ENCODE measurements at regions not wholly inside any gene's neighbourhood (a gene's known extent, or its start where the extent isn't known, plus 50 kb on each side); places are given as distances from the start of the nearest gene placed in this dataset.

DNA sequence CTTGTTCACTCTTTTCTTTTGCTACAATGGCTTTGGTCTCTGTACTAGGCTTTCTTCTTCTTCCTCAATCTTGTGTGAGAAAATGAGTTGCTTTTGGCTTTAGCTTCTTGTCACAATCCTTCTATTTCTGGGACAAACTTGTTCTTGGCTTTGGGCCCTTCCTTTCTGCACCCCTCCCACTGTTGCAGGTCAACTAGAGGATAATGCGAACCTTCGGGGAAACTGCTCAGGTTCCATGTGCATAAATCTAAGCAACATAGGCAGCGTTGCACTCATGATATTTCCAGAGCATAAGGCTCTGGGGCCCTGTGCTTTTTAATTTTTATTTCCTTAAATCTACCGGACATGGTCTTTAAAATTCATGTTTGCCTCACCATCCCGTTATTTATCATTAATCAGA is 89.8 kb upstream of the LRIG3 start:
- Histone ChIP-seq H3K4me3 (ENCODE audit: low read length) (no peak overlapping the region), H3K4me1 (ENCODE audit: insufficient read depth, low read length) (no peaks in the 10 kb centered on the region), H3K27me3 (ENCODE audit: control insufficient read depth in 1 of 2, insufficient read depth in 2 of 2, low read length in 2 of 2) (no peaks in the 10 kb centered on the region), H3K36me3 (ENCODE audit: insufficient read depth, low read length) (no peaks in the 10 kb centered on the region), H3K27ac (ENCODE audit: low read depth in 1 of 2, low read length in 2 of 2) (no peak overlapping the region), H3K9me3 (ENCODE audit: control insufficient read depth in 1 of 2, insufficient read depth in 1 of 2, low read length in 2 of 2) (no peaks in the 10 kb centered on the region)
- ATAC-seq (ENCODE audit: poor library complexity) (no peak), DNase-seq (no peak)
- intact Hi-C loops (cut with DNase I, micrococcal nuclease) = no loop called here
- Mint-ChIP-seq H3K27me3 (no peaks in the 10 kb centered on the region), H3K27ac (no peak overlapping the region), H3K9me3 (no peaks in the 10 kb centered on the region), H3K4me3 (no peak overlapping the region), H3K36me3 (ENCODE audit: low read depth) (no peaks in the 10 kb centered on the region), H3K4me1 (ENCODE audit: low read depth) (no peaks in the 10 kb centered on the region)
- ChIA-PET POLR2A (no interaction called here), CTCF (no interaction called here)
- TF ChIP-seq, protein P1, sequence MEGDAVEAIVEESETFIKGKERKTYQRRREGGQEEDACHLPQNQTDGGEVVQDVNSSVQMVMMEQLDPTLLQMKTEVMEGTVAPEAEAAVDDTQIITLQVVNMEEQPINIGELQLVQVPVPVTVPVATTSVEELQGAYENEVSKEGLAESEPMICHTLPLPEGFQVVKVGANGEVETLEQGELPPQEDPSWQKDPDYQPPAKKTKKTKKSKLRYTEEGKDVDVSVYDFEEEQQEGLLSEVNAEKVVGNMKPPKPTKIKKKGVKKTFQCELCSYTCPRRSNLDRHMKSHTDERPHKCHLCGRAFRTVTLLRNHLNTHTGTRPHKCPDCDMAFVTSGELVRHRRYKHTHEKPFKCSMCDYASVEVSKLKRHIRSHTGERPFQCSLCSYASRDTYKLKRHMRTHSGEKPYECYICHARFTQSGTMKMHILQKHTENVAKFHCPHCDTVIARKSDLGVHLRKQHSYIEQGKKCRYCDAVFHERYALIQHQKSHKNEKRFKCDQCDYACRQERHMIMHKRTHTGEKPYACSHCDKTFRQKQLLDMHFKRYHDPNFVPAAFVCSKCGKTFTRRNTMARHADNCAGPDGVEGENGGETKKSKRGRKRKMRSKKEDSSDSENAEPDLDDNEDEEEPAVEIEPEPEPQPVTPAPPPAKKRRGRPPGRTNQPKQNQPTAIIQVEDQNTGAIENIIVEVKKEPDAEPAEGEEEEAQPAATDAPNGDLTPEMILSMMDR (IDR thresholded peaks at IDR 0.05) = no peak

DNA sequence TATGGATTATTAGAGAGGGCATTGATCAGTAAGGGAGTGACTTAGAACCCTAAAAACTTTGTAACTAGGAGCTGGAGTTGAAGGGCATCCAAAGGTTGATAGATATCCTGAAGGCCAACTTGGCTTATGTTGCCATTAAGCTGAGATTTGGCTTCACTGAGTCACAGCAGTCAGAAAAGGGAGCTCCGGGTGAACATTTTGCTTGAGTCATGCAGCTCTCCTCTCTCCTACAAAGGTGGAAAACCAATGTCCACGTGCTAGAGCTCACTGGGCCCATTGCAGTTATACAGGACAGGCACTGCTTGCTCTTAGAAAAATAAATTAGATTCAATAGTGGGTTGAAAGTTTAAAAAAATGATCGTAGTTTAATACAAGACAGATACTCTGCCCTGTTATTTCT is 87.3 kb upstream of the LRIG3 start:
- intact Hi-C loops (cut with DNase I, micrococcal nuclease) = no loop called here
- Histone ChIP-seq H3K36me3 (ENCODE audit: insufficient read depth, low read length) (no peaks in the 10 kb centered on the region), H3K4me3 (ENCODE audit: low read length) (no peak overlapping the region), H3K27ac (ENCODE audit: low read depth in 1 of 2, low read length in 2 of 2) (no peak overlapping the region), H3K27me3 (ENCODE audit: control insufficient read depth in 1 of 2, insufficient read depth in 2 of 2, low read length in 2 of 2) (no peaks in the 10 kb centered on the region), H3K9me3 (ENCODE audit: control insufficient read depth in 1 of 2, insufficient read depth in 1 of 2, low read length in 2 of 2) (no peaks in the 10 kb centered on the region), H3K4me1 (ENCODE audit: insufficient read depth, low read length) (no peaks in the 10 kb centered on the region)
- no peaks in the 10 kb centered on the region for H3K9me3 Mint-ChIP-seq
- H3K4me1 Mint-ChIP-seq (ENCODE audit: low read depth) = no peaks in the 10 kb centered on the region
- ChIA-PET POLR2A (no interaction called here), CTCF (no interaction called here)
- DNase-seq = no peak
- TF ChIP-seq, protein P1 (IDR thresholded peaks at IDR 0.05) = no peak
- no peaks in the 10 kb centered on the region for H3K36me3 Mint-ChIP-seq (ENCODE audit: low read depth)
- H3K27ac Mint-ChIP-seq = no peak overlapping the region
- ATAC-seq (ENCODE audit: poor library complexity) = no peak
- H3K4me3 Mint-ChIP-seq = no peak overlapping the region
- no peaks in the 10 kb centered on the region for H3K27me3 Mint-ChIP-seq

DNA sequence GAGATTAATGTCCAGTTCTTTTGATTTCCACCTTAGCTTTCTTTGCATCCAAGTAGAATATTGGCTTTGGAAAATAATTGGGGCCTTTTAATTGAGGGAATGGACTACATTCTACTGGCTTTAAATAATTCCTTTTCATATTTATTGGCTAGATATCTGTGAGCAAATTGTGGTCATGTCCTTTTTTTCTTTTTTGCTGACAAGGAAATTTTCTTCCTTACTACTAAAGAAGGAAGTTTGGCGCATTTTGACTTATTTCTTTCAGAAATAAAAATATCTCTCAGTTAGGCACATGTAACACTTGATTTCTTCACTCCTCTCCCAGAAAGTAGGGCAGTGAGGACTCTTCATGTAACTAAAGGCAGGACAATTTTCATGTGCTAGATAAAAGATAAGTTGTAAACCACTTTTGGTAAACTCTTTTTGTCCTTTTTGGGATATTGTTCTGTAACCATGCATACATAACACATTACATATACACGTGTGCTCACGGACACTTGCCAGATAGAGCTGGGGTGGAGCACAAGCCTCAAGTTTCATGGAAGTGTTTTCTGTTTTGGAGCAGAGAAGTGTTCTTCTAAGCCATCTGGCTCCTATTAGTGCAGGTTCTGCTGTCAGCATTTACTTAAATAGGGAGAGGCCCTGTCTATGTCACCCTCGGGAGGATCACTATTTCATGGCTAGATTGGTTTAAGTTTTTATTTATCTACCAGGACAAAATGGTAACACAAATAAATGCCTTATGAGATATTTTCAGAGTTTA is 85.1 kb upstream of the LRIG3 start:
- Histone ChIP-seq H3K4me3 (ENCODE audit: low read length) (no peak overlapping the region), H3K36me3 (ENCODE audit: insufficient read depth, low read length) (no peaks in the 10 kb centered on the region), H3K4me1 (ENCODE audit: insufficient read depth, low read length) (no peaks in the 10 kb centered on the region), H3K9me3 (ENCODE audit: control insufficient read depth in 1 of 2, insufficient read depth in 1 of 2, low read length in 2 of 2) (no peaks in the 10 kb centered on the region), H3K27ac (ENCODE audit: low read depth in 1 of 2, low read length in 2 of 2) (no peak overlapping the region), H3K27me3 (ENCODE audit: control insufficient read depth in 1 of 2, insufficient read depth in 2 of 2, low read length in 2 of 2) (no peaks in the 10 kb centered on the region)
- Mint-ChIP-seq H3K36me3 (ENCODE audit: low read depth) (no peaks in the 10 kb centered on the region), H3K27me3 (no peaks in the 10 kb centered on the region), H3K9me3 (no peaks in the 10 kb centered on the region), H3K4me3 (no peak overlapping the region), H3K4me1 (ENCODE audit: low read depth) (no peaks in the 10 kb centered on the region), H3K27ac (no peak overlapping the region)
- ATAC-seq (ENCODE audit: poor library complexity) = no peak
- ChIA-PET CTCF (no interaction called here), POLR2A (no interaction called here)
- DNase-seq = no peak
- intact Hi-C loops (cut with DNase I, micrococcal nuclease) = no loop called here
- TF ChIP-seq, protein P1 (IDR thresholded peaks at IDR 0.05) = no peak
